Activated CD8-positive, alpha-beta memory T cell treated with anti-CD3 and anti-CD28 coated beads for 1 hour (primary cell): ENCODE measurements at regions not wholly inside any gene's neighbourhood (a gene's known extent, or its start where the extent isn't known, plus 50 kb on each side); places are given as distances from the start of the nearest gene placed in this dataset.
A peak's percentile ranks its signal among the peaks of the same experiment; 100 is the strongest.

Experiments used
- DNase-seq, 2 donors: peaks; one replicate each; pipeline ENCODE4 v3.0.0-alpha.2; 2020; ENCODE audit warnings: low read depth in 1 of 2; ENCODE audit errors: extremely low read depth in 1 of 2

GRCh38 chr6:159118924-159119323, 50.3 kb upstream of the FNDC1 start:
- no peak for DNase-seq

DNA sequence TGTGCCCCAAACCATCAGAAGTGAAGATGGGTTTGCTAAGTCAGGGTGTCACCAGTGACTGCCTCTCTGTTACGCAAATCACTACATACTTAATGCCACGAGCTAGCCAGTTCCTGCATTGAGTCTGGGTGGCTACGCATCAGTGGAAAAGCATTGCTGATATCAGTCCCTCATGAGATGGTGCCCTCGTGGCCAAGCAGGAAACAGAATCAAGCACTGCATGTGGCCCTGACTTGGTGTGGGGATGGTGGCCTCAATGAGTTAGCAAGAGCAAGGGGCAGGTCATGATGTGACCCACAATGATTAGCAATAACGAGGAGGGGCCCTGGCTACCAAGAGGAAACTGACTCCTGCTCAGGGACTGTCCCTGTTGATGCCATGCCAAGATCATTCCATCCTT, 51.6 kb upstream of the FNDC1 start:
- DNase-seq = no peak

DNA sequence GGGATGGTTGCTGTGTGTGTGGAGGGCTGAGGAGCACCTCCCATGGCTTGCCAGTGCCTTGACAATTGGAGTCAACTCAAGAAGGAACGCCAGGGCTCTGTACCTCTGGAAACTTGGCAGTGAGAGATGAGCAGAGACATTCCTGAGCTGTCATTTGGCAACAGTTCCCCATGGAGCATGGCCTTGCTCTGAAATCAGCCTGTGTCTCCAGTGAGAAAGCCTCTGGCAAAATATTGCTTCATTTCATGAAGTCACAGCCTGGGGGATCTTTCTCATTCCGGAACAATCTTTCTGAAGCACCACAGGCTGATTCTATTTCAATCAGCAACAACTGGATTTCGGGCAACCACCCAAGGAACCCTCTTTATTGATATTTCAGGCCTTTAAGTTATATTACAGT, 52.2 kb upstream of the FNDC1 start:
- DNase-seq = no peak

DNA sequence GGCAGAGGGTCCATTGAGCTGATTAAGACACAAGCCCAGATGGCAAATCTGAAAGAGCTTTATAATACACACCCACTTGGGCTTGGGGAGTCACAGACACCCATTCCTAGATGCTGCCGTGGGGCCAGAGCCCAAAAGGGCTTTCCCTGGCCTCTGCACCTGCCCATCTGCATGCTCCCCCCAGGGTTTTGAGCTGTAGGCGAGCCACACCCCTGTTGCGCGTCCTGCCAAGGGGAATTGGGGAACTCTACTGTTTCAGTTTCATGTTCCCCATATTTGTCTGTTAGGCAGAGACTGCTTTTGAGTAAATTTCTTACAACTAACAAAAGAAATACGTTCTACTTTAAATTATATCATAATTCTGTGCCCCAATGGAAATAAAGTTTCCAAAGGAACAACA, 52.9 kb upstream of the FNDC1 start:
- DNase-seq = no peak

DNA sequence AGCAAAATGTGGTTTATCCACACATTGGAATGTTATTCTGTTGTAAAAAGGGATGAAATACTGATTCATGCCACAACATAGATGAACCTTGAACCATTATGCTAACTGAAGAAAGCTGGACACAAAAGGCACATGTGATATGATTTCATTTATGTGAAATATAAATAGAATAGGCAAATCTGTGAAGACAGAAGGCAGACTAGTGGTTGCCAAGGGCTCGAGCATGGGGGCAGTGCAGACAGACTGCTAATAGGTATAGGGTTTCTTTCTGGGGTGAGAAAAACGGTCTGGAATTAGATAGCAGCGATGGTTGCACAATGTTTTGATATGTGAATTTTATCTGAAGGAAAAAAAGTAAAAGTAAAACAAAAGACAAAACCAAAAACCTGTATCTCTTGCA, 54.6 kb upstream of the FNDC1 start:
- DNase-seq = no peak

DNA sequence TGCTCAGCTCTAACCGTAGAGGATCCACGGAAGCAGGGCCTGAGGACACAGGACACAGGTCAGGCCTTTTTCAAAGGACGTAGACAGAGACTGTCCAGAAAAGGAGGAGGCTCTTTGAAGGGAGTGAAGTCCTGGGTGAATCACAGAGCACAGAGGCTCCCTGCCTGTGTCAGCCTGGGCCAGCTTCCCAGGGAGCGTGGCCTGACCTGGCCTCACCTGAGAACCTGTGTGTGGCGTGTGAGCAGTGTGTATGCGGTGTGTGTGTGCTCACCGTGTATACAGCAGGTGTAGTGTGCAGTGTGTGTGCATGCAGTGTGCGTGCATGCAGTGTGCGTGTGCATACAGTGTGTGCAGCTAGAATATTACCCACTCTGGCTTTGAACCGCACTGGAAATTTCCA, 56.0 kb upstream of the FNDC1 start:
- DNase-seq = no peak

- no peak for DNase-seq
Measured at GRCh38 chr6:159112714-159113113, 56.5 kb upstream of the FNDC1 start.

DNA sequence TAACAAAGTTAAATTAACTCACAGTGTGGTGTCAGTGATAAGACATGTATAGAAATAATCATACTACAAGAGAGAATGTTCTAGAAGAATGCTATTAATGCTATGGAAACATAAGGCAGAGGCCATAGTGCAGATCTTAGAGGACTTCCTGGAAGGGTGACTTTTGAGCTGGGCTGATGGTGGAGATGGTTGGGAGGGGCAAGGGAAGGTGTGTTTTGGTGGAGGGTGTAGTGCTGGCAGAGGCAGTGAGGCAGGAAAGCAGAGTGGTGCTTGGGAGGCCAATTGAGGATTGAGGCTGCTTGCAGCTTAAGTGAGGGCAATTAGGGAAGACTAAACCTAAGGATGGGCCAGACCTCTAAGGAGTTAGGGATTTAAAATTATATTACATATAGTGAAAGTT, 58.5 kb upstream of the FNDC1 start:
- no peak for DNase-seq

DNA sequence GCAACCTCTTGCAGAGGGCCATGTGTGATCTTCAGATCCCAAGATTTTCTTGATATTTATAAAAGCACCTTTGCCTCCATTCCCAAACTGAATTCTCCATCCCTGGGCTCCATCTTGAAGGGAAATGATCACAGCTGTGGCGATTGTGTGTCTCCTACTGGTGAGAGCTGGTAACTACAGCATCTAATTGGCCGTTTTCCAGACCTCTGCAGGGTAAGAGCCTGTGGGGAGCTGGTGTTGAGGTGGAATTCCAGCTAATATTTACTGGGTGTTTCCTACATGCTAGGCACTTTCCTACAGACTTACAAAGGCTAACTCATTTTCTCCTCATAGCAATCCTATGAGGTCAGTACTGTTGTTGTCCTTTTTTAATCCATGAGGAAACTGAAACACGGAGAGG, 59.2 kb upstream of the FNDC1 start:
- DNase-seq = no peak

GRCh38 chr6:159109391-159109790, 59.8 kb upstream of the FNDC1 start:
- no peak for DNase-seq

- no peak for DNase-seq
Measured at GRCh38 chr6:159108426-159108985, 60.7 kb upstream of the FNDC1 start.

DNA sequence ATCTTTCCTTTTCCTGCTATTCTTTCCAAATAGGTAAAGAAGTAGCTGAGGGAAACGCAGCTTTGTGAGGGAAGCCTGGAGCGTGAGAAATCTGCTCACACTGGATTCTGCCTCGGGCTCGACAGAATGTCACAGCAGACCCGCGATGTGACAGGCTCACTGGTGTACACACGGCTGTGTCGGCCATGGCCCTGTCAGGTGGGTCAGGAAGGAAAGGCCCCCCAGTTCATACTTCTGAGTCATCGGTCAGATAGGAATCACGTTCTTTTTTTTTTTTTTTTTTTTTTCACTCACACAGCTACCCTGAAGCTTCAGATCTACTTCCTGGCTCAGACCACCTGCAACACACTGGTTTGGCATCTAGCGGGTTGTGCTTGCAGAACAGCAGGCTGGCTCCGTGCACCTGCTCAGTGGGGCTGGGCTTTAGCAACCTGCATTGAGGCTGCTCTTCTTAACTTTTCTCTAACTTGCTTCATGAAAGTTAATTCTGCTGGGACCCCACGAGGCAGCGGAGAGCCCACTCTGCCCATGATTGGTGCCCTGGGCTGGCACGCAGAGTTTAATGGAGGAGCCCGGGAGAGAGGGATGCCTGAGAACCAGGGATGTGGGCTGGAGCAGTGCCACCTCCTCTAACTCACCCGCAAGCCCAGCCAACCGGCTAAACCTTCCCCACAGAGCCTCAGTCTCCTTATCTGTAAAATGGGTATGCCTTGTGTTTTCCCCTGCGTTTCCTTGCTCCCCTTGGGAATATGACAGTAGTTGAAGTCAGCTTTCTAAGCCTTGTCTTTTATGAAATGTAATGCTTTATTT, 61.5 kb upstream of the FNDC1 start:
- DNase-seq = peak; percentile 53 to 61

- DNase-seq = peak; percentile 73 to 77
Measured at GRCh38 chr6:159106627-159107241, 61.9 kb upstream of the TAGAP start.

DNA sequence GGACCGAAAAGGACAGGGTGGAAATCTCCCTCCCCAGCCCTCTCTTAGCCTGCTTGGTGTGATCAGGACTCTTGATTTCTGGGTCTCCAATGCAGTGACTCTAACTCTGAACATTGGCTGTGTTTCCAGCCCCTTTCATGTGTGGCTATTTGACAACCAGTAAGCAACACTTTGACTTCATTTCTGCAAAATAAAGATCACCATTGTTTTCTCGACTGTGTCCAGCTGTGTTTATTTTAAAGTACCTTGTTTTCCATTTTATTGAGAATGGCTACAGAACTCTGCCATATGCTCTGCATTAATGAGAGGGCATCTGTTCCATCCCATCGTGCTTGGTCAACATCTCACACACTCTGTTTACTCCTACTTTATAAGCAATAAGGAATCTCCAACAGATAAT, 60.9 kb upstream of the TAGAP start:
- DNase-seq = no peak

- no peak for DNase-seq
Measured at GRCh38 chr6:159104931-159105330, 60.1 kb upstream of the TAGAP start.

- peak; percentile 52 to 64 for DNase-seq
Measured at GRCh38 chr6:159104163-159104925, 59.6 kb upstream of the TAGAP start.

DNA sequence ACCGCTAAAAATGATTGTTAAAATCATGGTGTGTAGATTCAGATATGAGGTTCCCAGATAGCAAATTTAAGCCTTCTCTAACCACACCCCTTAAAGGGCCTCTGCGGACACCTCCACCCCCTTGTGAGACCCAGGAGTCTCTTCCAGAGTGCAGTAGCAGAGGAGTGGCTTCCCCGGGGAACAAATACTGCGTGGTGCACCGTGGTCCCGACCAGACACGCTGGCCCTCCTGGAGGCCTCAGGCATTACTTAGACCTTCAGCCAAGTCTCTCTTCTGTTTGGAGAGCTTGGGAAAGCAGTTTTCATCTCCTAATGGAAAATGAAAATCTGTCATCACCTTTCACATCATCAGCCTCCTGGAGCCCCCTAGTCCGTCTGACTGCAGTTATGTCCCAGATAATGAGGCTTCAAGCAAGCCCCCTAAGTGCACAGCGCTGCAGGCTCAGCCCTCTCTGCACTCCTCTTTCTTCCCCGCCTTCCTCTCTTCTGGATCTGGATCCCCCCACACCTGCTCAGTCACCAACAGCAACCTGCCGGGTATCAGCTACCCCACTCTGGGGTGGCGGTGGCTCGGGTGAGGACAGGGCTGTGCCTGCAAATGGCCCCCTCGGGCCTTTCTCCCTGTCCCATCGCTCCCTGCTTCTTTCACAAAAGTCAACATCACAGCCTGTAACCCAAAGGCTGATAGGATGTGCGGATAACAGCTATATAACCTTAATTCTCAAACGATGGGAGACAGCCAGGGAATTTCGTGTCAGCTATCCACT, 58.8 kb upstream of the TAGAP start:
- DNase-seq = no peak

GRCh38 chr6:159102373-159103160, 57.8 kb upstream of the TAGAP start:
- DNase-seq = no peak

- DNase-seq = no peak
Measured at GRCh38 chr6:159101656-159102055, 56.9 kb upstream of the TAGAP start.
